ENCODE measurements at regions not wholly inside any gene's neighbourhood (a gene's known extent, or its start where the extent isn't known, plus 50 kb on each side); places are given as distances from the start of the nearest gene placed in this dataset.

DNA sequence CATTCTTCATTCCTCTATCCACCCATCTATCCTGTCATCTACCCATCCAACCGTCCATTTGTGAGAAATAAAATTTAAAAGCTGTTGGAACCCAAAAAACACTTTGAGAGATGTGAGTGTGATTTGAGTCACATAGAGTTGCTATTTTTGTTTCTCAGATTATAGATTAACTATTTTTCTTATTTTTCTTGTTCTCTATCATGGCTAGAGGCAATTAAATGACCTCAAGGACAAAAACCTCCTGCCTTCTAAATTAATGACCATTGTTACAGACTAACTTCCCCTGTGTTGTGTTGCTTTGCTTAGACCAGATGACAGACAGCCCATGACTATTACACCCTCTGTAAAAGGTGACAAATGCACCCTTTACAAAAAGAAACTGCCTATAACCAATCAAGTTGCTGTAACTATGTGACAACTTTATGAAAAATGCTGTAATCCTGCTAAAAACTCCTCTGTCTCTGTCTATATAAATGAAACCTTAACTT is 207.9 kb upstream of the CXCR4 start (continued):
- TF ChIP-seq SMAD1 (IDR thresholded peaks at IDR 0.05; ENCODE audit: low read depth, partially characterized antibody) (peak; percentile 29), GABPA (IDR thresholded peaks at IDR 0.05; ENCODE audit: low read depth) (no peak), TAF1 (IDR thresholded peaks at IDR 0.05; ENCODE audit: borderline replicate concordance, low read depth, low read length) (no peak), SREBF2 (IDR thresholded peaks at IDR 0.05; ENCODE audit: low read length) (no peak), ZSCAN29 (IDR thresholded peaks at IDR 0.05) (no peak), TCF3 (IDR thresholded peaks at IDR 0.05; ENCODE audit: borderline replicate concordance, insufficient read depth, low read depth, low read length) (no peak), POLR2A (IDR thresholded peaks at IDR 0.05; ENCODE audit: low read depth, low read length) (no peak), NRF1 (conservative IDR thresholded peaks at IDR 0.05; ENCODE audit: low read depth, low read length) (no peak), SIN3A (IDR thresholded peaks at IDR 0.05; ENCODE audit: low read depth, low read length) (no peak), CHD1 (IDR thresholded peaks at IDR 0.05; ENCODE audit: low read depth, low read length) (no peak), ZNF622 (IDR thresholded peaks at IDR 0.05) (no peak), HDAC2 (IDR thresholded peaks at IDR 0.05) (no peak), MTA3 (IDR thresholded peaks at IDR 0.05; ENCODE audit: borderline replicate concordance, low read length) (no peak), STAT1 (conservative IDR thresholded peaks at IDR 0.05) (no peak), GATAD2B (conservative IDR thresholded peaks at IDR 0.05; ENCODE audit: low read depth) (no peak), NR2F1 (conservative IDR thresholded peaks at IDR 0.05) (peak; percentile 73), SUPT20H (IDR thresholded peaks at IDR 0.05; ENCODE audit: borderline replicate concordance, control insufficient read depth, low read depth, low read length) (no peak)
- TF ChIP-seq, protein P1, sequence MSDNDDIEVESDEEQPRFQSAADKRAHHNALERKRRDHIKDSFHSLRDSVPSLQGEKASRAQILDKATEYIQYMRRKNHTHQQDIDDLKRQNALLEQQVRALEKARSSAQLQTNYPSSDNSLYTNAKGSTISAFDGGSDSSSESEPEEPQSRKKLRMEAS (IDR thresholded peaks at IDR 0.05; ENCODE audit: low read depth, low read length), result no peak
- TF ChIP-seq, protein P2, sequence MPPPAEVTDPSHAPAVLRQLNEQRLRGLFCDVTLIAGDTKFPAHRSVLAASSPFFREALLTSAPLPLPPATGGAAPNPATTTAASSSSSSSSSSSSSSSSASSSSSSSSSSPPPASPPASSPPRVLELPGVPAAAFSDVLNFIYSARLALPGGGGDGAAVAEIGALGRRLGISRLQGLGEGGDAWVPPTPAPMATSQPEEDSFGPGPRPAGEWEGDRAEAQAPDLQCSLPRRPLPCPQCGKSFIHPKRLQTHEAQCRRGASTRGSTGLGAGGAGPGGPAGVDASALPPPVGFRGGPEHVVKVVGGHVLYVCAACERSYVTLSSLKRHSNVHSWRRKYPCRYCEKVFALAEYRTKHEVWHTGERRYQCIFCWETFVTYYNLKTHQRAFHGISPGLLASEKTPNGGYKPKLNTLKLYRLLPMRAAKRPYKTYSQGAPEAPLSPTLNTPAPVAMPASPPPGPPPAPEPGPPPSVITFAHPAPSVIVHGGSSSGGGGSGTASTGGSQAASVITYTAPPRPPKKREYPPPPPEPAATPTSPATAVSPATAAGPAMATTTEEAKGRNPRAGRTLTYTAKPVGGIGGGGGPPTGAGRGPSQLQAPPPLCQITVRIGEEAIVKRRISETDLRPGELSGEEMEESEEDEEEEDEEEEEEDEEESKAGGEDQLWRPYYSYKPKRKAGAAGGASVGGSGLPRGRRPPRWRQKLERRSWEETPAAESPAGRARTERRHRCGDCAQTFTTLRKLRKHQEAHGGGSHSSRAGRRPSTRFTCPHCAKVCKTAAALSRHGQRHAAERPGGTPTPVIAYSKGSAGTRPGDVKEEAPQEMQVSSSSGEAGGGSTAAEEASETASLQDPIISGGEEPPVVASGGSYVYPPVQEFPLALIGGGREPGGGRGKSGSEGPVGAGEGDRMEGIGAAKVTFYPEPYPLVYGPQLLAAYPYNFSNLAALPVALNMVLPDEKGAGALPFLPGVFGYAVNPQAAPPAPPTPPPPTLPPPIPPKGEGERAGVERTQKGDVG (CRISPR knock-in tag; IDR thresholded peaks at IDR 0.05), result no peak
- TF ChIP-seq, protein P3, sequence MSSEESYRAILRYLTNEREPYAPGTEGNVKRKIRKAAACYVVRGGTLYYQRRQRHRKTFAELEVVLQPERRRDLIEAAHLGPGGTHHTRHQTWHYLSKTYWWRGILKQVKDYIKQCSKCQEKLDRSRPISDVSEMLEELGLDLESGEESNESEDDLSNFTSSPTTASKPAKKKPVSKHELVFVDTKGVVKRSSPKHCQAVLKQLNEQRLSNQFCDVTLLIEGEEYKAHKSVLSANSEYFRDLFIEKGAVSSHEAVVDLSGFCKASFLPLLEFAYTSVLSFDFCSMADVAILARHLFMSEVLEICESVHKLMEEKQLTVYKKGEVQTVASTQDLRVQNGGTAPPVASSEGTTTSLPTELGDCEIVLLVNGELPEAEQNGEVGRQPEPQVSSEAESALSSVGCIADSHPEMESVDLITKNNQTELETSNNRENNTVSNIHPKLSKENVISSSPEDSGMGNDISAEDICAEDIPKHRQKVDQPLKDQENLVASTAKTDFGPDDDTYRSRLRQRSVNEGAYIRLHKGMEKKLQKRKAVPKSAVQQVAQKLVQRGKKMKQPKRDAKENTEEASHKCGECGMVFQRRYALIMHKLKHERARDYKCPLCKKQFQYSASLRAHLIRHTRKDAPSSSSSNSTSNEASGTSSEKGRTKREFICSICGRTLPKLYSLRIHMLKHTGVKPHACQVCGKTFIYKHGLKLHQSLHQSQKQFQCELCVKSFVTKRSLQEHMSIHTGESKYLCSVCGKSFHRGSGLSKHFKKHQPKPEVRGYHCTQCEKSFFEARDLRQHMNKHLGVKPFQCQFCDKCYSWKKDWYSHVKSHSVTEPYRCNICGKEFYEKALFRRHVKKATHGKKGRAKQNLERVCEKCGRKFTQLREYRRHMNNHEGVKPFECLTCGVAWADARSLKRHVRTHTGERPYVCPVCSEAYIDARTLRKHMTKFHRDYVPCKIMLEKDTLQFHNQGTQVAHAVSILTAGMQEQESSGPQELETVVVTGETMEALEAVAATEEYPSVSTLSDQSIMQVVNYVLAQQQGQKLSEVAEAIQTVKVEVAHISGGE (CRISPR knock-in tag; IDR thresholded peaks at IDR 0.05), result no peak
- TF ChIP-seq, protein P4, sequence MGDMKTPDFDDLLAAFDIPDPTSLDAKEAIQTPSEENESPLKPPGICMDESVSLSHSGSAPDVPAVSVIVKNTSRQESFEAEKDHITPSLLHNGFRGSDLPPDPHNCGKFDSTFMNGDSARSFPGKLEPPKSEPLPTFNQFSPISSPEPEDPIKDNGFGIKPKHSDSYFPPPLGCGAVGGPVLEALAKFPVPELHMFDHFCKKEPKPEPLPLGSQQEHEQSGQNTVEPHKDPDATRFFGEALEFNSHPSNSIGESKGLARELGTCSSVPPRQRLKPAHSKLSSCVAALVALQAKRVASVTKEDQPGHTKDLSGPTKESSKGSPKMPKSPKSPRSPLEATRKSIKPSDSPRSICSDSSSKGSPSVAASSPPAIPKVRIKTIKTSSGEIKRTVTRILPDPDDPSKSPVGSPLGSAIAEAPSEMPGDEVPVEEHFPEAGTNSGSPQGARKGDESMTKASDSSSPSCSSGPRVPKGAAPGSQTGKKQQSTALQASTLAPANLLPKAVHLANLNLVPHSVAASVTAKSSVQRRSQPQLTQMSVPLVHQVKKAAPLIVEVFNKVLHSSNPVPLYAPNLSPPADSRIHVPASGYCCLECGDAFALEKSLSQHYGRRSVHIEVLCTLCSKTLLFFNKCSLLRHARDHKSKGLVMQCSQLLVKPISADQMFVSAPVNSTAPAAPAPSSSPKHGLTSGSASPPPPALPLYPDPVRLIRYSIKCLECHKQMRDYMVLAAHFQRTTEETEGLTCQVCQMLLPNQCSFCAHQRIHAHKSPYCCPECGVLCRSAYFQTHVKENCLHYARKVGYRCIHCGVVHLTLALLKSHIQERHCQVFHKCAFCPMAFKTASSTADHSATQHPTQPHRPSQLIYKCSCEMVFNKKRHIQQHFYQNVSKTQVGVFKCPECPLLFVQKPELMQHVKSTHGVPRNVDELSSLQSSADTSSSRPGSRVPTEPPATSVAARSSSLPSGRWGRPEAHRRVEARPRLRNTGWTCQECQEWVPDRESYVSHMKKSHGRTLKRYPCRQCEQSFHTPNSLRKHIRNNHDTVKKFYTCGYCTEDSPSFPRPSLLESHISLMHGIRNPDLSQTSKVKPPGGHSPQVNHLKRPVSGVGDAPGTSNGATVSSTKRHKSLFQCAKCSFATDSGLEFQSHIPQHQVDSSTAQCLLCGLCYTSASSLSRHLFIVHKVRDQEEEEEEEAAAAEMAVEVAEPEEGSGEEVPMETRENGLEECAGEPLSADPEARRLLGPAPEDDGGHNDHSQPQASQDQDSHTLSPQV (IDR thresholded peaks at IDR 0.05), result peak; percentile 77; the same call in 1 of the 2 replicates

All from GM12878 (cell line).